Activated CD4-positive, alpha-beta T cell treated with anti-CD3 and anti-CD28 coated beads, Interleukin-10, Interleukin-2, amounts not matched to agents 100 ng/mL and 50 ng/mL, durations not matched to agents 16 hours and 8 hours (primary cell): ENCODE measurements at regions not wholly inside any gene's neighbourhood (a gene's known extent, or its start where the extent isn't known, plus 50 kb on each side); places are given as distances from the start of the nearest gene placed in this dataset.

Experiments
- DNase-seq: peaks from one replicate; pipeline ENCODE4 v3.0.0-alpha.2; 2020

DNA sequence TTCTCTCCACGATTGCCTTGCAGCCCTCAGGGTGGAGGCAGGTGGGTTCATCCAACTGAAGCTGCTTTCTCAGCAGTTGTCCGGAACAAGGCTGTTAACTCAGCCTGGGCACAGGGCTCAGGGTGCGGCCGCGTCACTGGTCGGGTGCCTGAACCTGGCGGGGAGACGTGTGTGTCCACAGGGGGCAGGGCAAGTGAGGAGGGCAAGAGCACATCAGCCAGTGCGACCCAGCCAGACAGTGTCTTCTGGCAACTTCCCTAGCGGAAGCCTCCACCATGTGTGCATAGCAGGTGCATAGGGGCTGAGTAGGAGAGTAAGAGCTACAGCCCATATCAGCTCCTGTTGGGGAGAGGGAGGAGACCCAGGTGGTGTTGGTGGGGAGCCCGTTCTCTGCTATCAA is 150.4 kb upstream of the THRB start:
- DNase-seq, result no peak

DNA sequence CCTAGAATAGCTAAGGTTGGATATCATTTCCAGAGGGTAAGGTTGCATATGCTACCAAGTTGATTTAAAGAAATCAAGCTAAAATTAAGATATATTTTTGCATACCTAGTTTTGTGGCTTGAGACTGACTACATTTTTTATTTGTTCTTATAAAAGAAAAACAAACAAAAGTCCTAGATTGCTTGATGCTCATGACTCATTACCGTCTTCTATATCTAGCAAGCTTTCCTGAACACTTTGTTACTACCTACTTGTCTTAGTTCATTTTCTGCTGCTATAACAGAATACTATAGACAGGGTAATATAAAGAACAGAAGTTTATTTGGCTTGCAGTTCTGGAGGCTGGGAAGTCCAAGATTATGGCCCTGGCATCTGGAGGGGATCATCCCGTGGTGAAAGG is 152.1 kb upstream of the THRB start:
- DNase-seq, result no peak

DNA sequence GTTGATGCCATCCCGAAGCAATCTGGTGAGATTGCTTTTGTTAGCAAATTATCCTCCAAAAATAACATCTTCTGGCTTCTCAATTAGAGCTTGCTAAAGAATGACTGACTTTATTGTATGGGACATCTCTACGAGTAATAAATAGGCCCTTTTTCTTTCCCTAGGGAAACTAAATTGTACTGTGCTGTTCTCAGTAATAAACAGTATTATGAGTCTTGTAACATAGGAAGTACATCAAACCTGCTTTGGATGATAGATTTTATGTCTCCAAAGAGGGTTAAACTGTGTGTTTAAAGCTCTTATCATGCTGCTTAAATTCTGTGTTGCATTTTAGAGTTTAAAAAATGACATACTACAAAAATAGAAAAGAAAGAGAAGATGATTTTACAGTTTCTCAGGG is 153.4 kb upstream of the THRB start:
- DNase-seq, result no peak

DNA sequence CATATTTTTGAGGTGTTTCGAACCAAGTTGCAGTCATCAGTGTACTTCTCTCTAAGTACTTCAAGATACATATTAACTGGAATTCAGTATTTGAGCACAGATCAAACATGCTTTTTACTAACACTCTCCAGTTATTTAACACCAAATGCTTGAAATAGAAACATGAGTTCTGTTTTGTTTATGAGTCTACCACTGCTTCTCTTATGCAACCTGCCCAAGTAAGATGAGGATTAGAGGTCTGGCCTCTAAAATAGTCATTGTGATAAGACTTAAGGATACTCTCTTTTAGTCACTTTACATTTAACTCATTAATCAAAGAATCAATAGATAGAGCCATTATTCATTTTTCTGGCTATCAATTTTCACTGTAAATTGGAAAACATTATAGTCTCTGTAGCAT is 156.2 kb upstream of the THRB start:
- no peak for DNase-seq

DNA sequence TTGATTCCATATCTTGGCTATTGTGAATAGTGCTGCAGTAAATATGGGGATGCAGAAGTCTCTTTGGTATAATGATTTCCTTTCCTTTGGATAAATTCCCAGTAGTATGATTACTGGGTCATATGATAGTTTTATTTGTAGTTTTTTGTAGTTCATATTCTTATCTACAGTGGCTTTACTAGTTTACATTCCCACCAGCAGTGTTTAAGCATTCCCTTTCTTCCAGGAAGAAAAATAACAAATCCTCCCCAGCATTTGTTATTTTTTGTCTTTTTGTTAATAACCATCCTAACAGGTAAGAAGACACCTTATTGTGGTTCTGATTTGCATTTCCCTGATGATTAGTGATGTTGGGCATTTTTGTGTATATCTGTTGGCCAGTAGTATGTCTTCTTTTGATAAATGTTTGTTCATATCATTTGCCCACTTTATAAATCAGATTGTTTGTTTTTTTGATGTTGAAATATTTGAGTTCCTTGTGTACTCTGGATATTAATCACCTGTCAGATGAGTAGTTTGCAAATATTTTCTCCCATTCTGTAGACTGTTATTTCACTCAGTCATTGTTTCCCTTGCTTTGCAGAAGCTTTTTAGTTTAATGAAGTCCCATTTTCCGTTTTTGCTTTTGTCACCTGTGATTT is 163.3 kb upstream of the THRB start:
- DNase-seq, result no peak

DNA sequence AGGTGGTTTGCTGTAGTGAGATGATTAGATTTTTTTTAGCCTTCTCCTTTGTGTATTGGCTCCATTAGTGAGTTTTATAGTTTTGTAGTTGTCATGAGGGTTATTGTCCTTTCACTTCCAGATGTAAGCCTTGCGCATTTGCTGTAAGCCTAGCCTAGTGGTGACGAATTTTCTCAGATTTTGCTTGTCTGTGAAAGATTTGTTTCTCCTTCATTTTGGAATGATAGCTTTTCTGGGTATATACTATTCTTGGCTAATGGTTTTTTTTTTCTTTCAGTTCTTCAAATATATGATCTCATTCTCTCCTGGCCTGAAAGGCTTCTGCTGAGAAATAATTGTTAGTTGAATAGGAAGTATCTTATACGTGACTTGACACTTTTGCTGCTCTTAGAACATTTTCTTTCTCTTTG is 166.5 kb upstream of the THRB start:
- DNase-seq, result no peak

DNA sequence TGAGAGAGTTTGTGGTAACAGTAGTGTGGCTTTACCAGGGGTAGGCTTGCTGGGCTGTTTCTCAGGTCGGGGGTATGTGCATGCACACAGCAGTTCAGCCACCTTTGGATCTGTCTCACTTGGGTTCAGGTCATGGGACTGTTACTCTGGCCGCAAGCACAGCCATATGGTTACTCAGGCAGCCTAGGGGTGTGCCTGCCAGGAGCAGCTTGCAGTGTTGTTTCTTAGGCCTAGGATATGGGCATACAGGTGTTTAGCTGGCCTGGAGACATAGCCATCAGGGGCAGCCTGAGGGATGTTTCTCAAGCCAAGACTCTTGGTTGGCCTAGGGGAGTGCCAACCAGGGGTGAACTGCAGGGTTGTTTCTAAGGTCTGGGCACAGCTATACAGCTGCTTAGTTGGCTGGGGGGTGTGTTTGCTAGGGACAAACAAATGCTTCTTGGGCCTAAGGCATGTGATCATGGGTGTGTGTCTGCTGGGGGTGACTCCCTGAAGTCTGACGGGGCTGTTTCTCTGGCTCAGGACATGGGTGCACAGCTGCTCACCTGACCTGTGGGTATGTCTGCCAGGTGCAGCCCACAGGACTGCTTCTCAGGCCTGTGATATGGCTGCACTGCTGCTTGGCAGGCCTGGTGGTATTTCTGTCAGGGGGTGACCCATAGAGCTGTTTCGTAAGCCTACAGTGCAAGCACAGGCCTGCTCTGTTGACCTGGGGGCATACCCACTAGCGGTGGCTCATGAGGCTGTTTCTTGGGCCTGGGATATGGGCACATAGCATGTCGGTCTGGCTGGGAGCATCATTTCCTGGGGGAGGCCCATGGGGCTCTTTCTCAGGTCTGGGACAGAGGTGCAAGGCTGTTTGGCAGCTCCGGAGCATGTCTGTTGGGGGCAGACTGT is 168.0 kb upstream of the THRB start:
- DNase-seq, result no peak

DNA sequence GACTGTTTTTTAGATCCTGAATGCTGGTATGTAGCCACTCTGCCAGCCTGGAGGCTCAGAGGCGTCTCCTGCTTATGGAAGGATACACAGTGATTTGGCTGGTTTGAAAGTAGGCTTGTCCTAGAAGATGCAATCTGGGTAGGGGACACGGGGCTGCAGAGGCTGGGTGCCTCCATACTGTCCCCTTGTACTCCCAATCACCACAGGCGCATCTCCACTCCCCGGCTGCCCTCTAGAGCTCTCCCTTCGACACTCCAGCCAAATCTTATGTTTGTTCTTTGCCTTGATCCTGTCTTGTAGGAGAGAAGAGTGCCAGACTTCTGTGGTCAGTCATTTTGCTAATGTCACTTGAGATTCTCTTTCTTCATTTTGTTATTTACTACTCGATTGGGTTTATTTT is 168.8 kb upstream of the THRB start:
- DNase-seq, result no peak

DNA sequence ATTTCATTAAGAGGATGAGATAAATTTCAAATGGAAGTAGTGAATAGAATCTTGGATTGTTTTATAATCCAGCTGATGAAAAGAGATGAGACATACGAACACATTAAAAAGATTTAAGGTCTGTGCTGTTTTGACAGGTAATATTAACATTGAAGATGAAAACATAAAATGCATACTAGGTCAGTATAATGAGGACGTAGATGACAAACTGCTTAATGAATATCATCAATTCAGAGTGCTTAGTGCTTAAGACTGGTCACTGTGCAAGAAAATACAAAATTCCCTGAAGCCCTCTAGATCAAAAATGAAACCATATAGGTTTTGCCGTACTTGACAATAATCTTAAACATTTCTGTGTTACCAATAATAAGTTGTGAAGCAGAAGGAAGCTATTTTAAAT is 173.4 kb upstream of the THRB start:
- no peak for DNase-seq

DNA sequence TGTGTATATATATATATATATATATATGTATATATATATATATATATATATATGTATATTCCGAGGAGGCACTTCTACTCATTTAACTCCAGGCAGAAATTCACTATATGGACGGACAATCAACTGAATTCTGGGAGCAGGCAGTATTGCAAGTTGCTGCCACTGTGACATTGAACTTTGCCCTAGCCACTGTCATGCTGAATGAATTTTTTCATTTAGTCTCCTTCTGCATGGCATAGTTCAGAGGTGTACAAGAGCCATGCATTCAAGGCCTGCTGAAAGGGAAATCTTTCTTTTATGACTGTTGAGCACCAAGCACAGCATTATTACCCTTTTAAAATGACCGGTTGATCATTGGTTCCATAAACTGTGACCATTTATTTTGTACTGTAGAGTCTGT is 176.2 kb upstream of the THRB start:
- DNase-seq, result no peak

DNA sequence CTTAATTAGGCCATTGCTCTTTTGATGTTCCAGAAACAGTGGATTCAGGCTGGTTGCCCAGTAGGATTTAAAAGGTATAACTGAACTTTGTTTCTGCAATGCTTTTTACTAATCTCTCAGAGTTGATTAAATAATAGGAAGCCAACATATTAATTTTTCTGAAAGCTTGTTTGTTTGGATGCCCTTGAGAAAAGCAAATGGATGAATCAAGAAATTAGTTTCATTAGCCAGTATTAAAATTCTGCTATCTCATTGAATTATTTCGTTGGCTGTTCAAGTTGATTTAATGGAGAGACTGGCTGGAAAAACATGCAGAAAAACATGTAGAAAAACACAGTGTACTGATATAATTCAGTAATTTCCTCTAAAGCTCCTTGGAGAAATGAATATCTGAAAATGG is 178.9 kb upstream of the THRB start:
- no peak for DNase-seq

DNA sequence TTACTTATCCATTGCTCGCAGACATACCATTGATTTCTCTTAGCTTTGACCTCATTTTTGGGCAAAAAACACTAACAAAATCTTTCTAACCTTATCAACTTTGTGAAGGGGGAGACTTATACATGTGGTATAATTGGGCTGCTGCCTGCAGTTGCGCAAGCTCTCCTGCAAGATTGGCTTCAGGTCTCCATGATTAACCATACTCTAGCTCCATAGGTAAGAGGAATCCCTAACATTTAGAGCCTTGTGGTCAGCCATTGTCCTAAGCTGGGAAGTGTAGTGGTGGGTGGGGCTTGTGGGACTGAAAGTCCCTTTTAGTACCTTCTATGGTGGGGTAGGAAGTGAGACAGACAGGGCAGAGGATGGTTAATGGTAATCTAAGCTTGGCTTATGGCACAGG is 179.6 kb upstream of the THRB start:
- DNase-seq, result no peak

DNA sequence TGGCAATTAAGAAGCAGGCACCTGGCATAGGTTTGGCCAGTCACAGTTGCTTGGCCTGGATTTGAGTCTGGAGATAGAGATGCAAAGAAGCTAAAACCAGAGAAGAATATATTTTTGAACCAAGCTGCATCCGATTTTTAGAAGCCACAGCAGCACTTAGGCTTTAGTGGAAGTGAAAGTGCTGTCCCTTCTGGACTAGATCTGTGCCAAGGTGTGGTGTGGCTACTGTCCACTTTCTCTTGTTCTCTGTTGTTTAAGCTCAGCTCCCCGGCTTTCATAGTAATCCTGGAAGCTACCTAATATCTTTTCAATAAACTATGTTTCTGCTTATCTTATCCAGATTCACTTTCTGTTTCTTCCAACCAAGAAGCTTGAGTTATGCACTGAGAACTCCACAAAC is 183.4 kb upstream of the THRB start:
- no peak for DNase-seq

DNA sequence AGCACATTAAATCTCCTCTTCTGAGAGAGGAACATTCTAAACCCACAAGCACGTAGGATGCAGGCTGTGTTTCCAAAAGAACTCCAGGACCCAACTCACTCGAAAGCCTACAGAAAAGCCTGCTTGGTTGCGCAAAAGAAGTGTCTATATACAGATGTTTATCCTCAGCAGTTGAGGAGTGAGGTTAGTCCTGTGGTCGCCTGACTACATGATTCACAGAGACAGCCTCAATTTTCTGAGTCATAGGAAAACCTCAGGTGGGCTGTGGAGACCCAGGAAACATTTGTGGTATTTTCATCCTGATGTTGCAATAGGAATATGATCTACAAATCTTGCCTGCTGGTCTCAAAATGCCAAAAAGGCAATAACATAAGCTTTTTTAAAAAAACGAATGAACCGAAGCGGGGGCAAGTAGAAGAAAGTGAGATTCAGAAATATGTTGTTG is 183.8 kb upstream of the THRB start:
- peak; percentile 82 for DNase-seq

DNA sequence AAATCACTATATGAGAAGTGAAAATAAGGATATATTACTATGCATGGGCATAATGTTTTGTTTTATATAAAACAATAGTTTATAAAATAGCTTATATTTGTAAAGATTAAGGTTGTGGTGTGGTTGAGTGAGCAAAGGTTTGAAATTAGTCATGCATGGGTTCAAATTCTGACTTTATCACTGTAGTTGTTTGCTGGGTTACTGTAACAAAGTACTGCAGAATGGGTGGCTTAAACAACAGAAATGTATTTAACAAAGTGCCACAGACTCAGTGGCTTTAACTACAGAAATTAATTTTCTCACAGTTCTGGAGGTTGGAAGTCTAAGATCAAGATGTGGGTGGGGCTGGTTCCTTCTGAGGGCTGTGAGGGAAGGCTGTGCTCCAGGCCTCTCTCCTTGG is 184.8 kb upstream of the THRB start:
- DNase-seq, result peak; percentile 28

DNA sequence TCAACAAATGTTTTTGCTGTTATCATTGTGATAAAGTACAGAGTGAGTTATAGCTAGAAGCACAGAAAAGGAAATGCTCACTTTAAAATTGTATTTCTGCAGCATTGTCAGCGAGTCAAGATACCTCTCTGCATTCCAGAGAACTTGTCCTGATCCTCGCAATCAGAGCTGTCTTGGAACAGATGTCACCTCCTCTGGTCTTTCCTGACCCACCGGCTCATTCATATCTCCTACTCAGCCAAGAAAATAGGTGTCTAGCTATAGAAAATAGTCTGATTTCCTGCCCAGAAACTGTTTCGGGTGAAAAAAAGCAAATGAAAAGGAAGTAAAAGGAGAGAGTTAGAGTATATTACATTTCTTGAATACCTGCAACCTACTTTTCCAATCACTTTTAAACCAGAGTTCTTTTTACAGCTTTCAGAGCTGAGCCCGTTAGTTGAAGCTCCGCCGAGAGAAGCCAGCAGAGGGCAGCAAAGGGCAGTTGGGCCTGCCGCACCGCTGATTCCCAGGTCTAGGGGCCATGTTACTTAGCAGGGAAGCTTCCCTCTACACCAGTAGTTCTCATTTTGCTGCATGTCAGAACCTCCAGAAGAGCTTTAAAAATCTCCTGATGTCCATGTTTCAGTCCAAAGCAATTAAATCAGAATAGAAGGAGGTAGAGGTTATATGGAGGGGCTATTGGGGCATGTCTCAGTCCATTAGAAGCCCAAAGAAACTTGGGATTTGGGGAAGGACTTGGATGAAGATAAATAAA is 185.7 kb upstream of the THRB start:
- DNase-seq, result peak; percentile 59

DNA sequence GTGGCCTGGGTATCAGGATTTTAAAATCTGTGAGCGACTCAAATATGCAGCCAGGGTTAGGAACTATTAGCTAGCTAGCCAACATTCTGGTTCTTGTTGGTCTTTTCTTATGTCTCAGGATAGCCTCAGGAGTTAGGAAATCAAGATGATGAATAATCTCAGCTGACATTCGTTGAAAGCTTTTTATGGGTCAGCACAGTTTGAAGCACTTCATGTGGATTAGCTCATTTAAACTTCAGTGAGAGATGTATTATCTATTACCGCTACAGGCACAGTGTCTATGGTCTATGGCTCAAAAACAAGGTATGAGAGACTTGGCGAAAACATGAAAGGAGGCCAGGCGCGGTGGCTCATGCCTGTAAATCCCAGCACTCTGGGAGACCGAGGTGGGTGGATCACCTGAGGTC is 187.5 kb upstream of the THRB start:
- DNase-seq, result no peak

DNA sequence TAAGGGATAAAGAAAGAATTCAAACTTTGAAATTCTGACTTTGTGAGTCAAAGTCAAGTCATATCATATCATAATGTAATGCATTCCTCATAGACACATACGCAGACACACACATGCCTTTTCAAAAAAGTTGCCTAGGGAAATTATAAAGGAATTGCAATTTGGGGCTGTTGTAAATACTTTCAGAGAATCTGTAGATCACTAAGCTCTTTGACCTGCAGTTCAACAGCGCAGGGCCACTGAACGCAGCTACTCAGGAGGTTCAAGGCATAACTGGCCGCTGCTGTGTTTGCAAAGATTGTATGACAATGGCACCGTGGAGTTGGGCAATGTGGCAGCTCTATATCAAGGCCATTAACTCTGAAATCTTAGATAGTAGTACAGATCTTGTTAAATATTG is 188.4 kb upstream of the THRB start:
- no peak for DNase-seq

DNA sequence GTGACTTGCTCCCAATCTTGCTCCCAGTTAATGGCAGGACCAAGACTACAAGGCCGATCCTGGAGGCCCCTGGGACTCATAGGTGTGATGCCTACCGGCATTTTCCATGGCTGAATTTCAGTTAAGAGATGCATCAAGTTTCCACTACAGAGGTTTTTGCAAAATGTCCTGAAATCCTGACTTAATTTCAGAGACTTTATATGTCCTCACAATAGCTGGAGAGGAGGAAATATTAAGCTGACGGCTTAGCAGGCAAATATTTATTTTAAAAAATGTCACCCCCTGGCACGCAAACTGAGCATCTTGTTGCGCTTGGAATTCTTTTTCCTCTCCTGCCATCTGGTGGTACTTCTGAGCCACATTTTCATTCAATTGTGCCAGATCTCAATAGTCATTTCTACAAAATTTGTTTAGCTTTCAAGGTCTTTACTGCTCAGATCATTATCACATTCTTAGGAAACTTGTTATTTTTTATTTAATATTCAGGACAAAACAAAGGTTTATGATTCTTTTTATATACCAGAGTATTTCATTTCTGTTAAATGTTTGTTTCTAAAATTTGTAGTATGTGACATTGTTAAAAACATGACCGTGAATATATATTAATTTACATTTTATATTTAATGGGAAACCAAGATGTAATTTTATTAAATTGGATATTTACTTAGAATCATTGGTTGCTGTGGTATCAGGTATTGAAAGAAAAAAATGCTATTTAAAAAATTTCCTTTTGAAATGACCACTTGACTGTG is 189.2 kb upstream of the THRB start:
- DNase-seq, result peak; percentile 20

DNA sequence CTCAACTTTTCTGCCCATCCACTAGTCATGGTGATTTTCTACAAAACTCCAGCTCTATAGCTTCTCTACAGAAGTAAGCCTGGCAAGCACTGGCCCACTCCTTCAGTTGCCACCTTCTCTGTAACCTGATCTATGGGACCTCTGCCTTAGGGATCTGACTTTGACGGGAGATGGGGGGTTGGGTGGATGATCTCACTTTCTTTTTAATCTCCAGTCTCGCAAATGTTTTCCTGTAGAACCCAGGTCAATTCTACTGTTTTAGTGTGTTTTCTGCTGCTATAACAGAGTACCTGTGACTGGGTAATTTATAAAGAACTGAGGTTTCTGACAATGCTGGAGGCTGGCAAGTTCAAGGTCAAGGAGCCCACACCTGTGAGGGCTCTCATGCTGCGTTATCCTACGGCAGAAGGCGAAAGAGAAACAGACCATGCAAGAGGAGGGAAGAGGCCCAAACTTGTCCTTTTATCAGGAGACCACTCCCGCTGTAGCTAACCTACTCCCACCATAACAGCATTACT is 189.9 kb upstream of the THRB start:
- no peak for DNase-seq

DNA sequence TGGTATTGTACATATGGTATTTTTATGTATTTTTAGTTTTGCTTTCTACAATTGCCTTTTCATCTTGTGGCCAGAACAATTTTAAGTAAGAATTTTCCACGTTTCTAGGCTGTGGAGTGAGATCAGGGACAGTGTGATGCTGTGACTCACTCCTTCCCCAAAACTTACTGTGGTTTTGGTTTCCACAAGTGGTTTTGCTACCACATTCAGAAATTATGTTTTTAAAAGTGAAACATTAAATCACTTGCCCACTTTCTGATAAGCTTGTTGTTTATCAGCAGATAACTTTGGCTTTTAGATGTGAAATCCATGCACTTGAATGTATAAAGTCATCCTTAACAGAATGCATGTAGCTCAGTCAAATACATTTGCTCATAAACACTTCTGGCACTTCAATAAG is 192.2 kb upstream of the THRB start:
- peak; percentile 58 for DNase-seq

DNA sequence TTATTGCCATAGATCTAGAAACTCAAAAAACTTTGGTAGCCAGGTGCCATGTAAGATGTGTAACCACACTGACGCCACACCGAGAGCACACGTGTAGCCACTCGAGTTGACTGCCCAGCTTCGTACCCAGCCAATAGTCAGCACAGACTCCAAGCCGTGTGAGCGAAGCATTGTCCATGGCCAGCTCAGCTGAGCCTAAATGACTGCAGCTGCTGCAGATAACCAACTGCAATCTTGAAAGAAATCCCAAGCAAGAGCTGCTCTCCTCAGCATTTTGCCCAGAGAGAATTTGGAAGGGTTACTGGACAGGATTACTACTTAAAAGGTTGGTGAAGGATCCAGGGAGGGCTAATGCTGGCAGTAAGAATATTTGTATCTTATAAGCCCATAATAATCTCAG is 193.0 kb upstream of the THRB start:
- no peak for DNase-seq
